ENCODE measurements at regions not wholly inside any gene's neighbourhood (a gene's known extent, or its start where the extent isn't known, plus 50 kb on each side); places are given as distances from the start of the nearest gene placed in this dataset.
"Not testable (repeated sequence)": the region's sequence is repeated elsewhere in the genome, so short reads cannot be mapped to it uniquely, and the experiment has no call there.

- not testable (repeated sequence) for TF ChIP-seq MAX (IDR thresholded peaks at IDR 0.05); CEBPB (IDR thresholded peaks at IDR 0.05; ENCODE audit: low read depth); CTCF (IDR thresholded peaks at IDR 0.05 in 2 of 3, conservative IDR thresholded peaks at IDR 0.05 in 1 of 3; ENCODE audit: borderline replicate concordance in 1 of 3, insufficient read depth in 1 of 3, low read depth in 2 of 3, low read length in 2 of 3); EZH2 (IDR thresholded peaks at IDR 0.05); YY1 (IDR thresholded peaks at IDR 0.05; ENCODE audit: extremely low read depth, insufficient replicate concordance, low read depth, low read length); POLR2A (IDR thresholded peaks at IDR 0.05; ENCODE audit: borderline replicate concordance, extremely low read depth, insufficient read depth, insufficient read length)
Measured at GRCh38 chr2:144724460-144724859, 204.5 kb upstream of the ZEB2 start.
